Esophagus squamous epithelium (tissue), 5 donors: ENCODE measurements at regions not wholly inside any gene's neighbourhood (a gene's known extent, or its start where the extent isn't known, plus 50 kb on each side); places are given as distances from the start of the nearest gene placed in this dataset.

Experiments
- DNase-seq: peaks from one replicate; lab custom pipeline; 2025; lab: John Stamatoyannopoulos, UW
- H3K27ac ChIP-seq, 4 donors: fragments of 200-600 bp; sonication (generic); one replicate each; pipeline ENCODE4 v1.5.1; 2016 to 2019; ENCODE audit warnings: mild to moderate bottlenecking in 1 of 4
- H3K27me3 ChIP-seq, 4 donors: fragments of 200-600 bp; sonication (generic); 1 replicate in 3 of 4; 2 replicates in 1 of 4; pipeline versions ENCODE4 v1.5.1 to v1.6.0; 2017 to 2021; ENCODE audit warnings: antibody characterized with exemption in 1 of 4
- H3K36me3 ChIP-seq, 3 donors: fragments of 200-600 bp; sonication (generic); one replicate each; pipeline ENCODE4 v1.5.1; 2016 to 2019
- H3K4me1 ChIP-seq, 3 donors: fragments of 200-600 bp; sonication (generic); one replicate each; pipeline ENCODE4 v1.5.1; 2017 to 2019
- H3K4me3 ChIP-seq, 4 donors: fragments of 200-600 bp; sonication (generic); 1 replicate in 3 of 4; 2 replicates in 1 of 4; pipeline ENCODE4 v1.5.1; 2016 to 2019; ENCODE audit warnings: mild to moderate bottlenecking in 2 of 4, moderate library complexity in 1 of 4
- H3K9me3 ChIP-seq, 3 donors: fragments of 200-600 bp; sonication (generic); one replicate each; pipeline ENCODE4 v1.5.1; 2016 to 2019
- POLR2A ChIP-seq, 4 donors: fragments of 450-650 bp; IDR thresholded peaks; one replicate each; pipeline ENCODE4 v1.6.1; 2017; ENCODE audit warnings: antibody characterized with exemption in 4 of 4, mild to moderate bottlenecking in 4 of 4, moderate library complexity in 3 of 4
- WGBS, 2 donors: methylation state at CpG; one replicate each; pipeline ENCODE4 v1.1.5; 2018; 5-methylcytosine and 5-hydroxymethylcytosine counted together
- intact Hi-C: fragments of 100-400 bp; cut with DNase I; formaldehyde crosslinking; loops from one replicate; pipeline ENCODE4 v1.15.0; 2022
- TF ChIP-seq, protein P1 (sequence below), 6 experiments: fragments of 450-650 bp in 4 of 6; fragments of 200-600 bp in 2 of 6; sonication (generic) in 2 of 6; IDR thresholded peaks; one replicate each; pipeline ENCODE4 v1.5.1; 2016 to 2019; ENCODE audit warnings: antibody characterized with exemption in 6 of 6, mild to moderate bottlenecking in 4 of 6, moderate library complexity in 4 of 6
- donor health status: DM: yes; HTN: yes; CAD: no.

DNA sequence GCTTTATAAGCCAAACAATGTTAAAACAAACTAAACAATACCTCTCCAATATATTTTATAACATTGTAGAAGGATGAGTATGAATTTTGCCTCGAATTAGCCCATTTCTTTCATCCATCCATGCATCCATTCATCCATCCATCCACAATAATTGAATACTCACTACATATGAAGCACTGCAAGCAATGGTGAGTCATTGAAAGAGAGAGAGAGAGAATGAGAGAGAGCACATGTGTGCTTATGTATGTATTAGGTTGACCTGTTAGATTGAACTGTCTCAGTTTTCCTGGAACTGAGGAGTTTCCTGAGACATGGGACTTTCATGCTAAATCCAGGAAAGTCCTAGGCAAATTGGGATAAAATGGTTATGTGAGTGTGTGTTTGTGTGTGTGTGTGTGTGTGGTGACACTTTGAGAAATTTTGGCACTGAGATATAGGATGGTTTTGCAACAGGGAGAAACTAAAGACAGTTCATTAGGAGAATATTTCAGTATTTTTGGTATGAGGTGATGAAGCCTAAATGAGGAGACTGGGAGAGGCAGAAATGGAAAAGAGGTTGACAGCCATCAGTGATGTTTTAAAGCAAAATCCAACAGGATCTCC lies 98.4 kb downstream of the C12orf75 start:
- DNase-seq: no peak
- H3K4me1 ChIP-seq: no peaks in the 10 kb centered on the region
- no peaks in the 10 kb centered on the region for H3K9me3 ChIP-seq
- no peak overlapping the region for H3K4me3 ChIP-seq
- peaks cover 0 to 3% (median 0%) of the 10 kb centered on the region in 4 donors for H3K27me3 ChIP-seq
- no peaks in the 10 kb centered on the region for H3K36me3 ChIP-seq
- intact Hi-C loops: no loop called here
- WGBS, 2 donors: 55 to 72% methylated on average over 1 of the region's 1 CpG
- H3K27ac ChIP-seq: no peak overlapping the region
- TF ChIP-seq, protein P1, sequence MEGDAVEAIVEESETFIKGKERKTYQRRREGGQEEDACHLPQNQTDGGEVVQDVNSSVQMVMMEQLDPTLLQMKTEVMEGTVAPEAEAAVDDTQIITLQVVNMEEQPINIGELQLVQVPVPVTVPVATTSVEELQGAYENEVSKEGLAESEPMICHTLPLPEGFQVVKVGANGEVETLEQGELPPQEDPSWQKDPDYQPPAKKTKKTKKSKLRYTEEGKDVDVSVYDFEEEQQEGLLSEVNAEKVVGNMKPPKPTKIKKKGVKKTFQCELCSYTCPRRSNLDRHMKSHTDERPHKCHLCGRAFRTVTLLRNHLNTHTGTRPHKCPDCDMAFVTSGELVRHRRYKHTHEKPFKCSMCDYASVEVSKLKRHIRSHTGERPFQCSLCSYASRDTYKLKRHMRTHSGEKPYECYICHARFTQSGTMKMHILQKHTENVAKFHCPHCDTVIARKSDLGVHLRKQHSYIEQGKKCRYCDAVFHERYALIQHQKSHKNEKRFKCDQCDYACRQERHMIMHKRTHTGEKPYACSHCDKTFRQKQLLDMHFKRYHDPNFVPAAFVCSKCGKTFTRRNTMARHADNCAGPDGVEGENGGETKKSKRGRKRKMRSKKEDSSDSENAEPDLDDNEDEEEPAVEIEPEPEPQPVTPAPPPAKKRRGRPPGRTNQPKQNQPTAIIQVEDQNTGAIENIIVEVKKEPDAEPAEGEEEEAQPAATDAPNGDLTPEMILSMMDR (IDR thresholded peaks at IDR 0.05): no peak
- no peak for TF ChIP-seq POLR2A (IDR thresholded peaks at IDR 0.05)

GRCh38 chr12:105429511-105429910 lies 99.0 kb downstream of the C12orf75 start:
- H3K36me3 ChIP-seq: no peaks in the 10 kb centered on the region
- no peak overlapping the region for H3K4me3 ChIP-seq
- TF ChIP-seq, protein P1 (IDR thresholded peaks at IDR 0.05): no peak
- no peak for TF ChIP-seq POLR2A (IDR thresholded peaks at IDR 0.05)
- no peak for DNase-seq
- intact Hi-C loops: no loop called here
- no peaks in the 10 kb centered on the region for H3K4me1 ChIP-seq
- H3K9me3 ChIP-seq: no peaks in the 10 kb centered on the region
- H3K27ac ChIP-seq: no peak overlapping the region
- peaks cover 0 to 8% (median 0%) of the 10 kb centered on the region in 4 donors for H3K27me3 ChIP-seq
- WGBS, 2 donors: 100% methylated on average over 1 of the region's 1 CpG; no CpG with 5 or more reads in 1 of the 2 donors

DNA sequence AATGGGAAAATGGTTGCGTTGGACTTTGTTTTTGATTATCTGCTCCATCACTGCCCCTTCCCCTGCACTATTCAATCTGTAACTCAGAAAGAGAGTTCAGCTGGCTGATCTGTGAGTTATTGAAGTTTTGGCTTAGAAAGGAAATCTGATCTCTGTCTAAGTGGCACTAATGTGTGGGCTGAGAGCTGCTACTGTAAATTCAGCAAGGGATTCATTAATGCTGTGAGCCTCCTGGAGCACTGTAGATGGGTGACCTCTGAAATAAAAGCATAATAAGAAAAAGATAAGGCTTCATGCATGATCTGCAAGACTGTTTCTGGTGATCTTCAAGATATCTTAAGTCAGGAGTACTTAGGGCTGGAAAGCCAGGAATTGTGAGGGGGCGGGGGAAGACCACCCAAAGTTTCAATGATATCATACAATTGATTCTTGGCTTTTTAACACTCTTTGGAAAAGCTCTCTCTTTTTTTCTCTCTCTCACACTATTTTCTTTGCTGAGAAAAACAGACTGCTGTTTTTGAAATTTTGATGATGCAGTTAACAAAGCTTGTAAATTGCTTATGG lies 101.1 kb downstream of the C12orf75 start:
- DNase-seq: no peak
- 83 to 89% methylated on average over 2 of the region's 2 CpGs for WGBS, 2 donors

DNA sequence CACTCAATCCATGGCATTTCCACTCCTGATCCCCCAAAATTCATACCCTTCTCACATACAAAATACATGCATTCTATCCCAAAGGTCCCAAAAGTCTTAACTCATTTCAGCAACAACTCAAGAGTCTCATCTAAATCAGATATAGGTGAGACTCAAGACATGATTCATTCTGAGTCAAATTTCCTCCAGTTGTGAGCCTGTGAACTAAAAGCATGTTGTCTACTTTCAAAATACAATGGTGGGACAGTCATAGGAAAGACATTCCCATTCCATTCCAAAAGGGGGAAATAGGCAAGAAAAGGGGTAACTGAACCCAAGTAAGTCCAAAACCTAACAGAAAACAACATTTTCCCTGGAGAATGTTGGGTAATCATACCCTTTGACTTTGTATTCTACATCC lies 103.3 kb downstream of the C12orf75 start:
- Histone ChIP-seq H3K4me1 (no peaks in the 10 kb centered on the region), H3K9me3 (no peaks in the 10 kb centered on the region), H3K36me3 (no peaks in the 10 kb centered on the region), H3K4me3 (no peak overlapping the region), H3K27me3 (peaks cover 0 to 7% (median 0%) of the 10 kb centered on the region in 4 donors), H3K27ac (no peak overlapping the region)
- intact Hi-C loops: no loop called here
- TF ChIP-seq POLR2A (IDR thresholded peaks at IDR 0.05): no peak
- TF ChIP-seq, protein P1 (IDR thresholded peaks at IDR 0.05): no peak
- DNase-seq: no peak

More for the DNA sequence above, 101.1 kb downstream of the C12orf75 start:
- H3K9me3 ChIP-seq: no peaks in the 10 kb centered on the region
- no peak overlapping the region for H3K27ac ChIP-seq
- intact Hi-C loops: no loop called here
- H3K4me3 ChIP-seq: no peak overlapping the region
- peaks cover 0 to 7% (median 0%) of the 10 kb centered on the region in 4 donors for H3K27me3 ChIP-seq
- TF ChIP-seq, protein P1 (IDR thresholded peaks at IDR 0.05): no peak
- TF ChIP-seq POLR2A (IDR thresholded peaks at IDR 0.05): no peak
- no peaks in the 10 kb centered on the region for H3K36me3 ChIP-seq
- no peaks in the 10 kb centered on the region for H3K4me1 ChIP-seq

GRCh38 chr12:105436636-105437035 lies 106.1 kb downstream of the C12orf75 start:
- Histone ChIP-seq H3K27ac (no peak overlapping the region), H3K4me3 (no peak overlapping the region), H3K36me3 (no peaks in the 10 kb centered on the region), H3K9me3 (no peaks in the 10 kb centered on the region), H3K4me1 (no peaks in the 10 kb centered on the region), H3K27me3 (peaks cover 0 to 7% (median 0%) of the 10 kb centered on the region in 4 donors)
- intact Hi-C loops: no loop called here
- no peak for DNase-seq
- 89 to 94% methylated on average over 1 of the region's 1 CpG for WGBS, 2 donors
- TF ChIP-seq POLR2A (IDR thresholded peaks at IDR 0.05): no peak
- TF ChIP-seq, protein P1 (IDR thresholded peaks at IDR 0.05): no peak
